Activated CD8-positive, alpha-beta T cell treated with anti-CD3 and anti-CD28 coated beads for 36 hours (primary cell): ENCODE measurements at regions not wholly inside any gene's neighbourhood (a gene's known extent, or its start where the extent isn't known, plus 50 kb on each side); places are given as distances from the start of the nearest gene placed in this dataset.

Source experiments
- ATAC-seq: fragments of 200-7000 bp; cut with Tn5 transposase; one replicate; pipeline ENCODE4 v1.10.0; 2021; ENCODE audit warnings: mild to moderate bottlenecking, moderate library complexity
- CTCF ChIA-PET: fragments of 350-600 bp; sonication (Branson Sonifier 250); formaldehyde crosslinking; loops from one replicate; lab custom pipeline; 2021; ENCODE audit warnings: antibody characterized with exemption; lab: Charles Lee
- POLR2A ChIA-PET: fragments of 350-600 bp; sonication (Branson Sonifier 250); formaldehyde crosslinking; loops from one replicate; lab custom pipeline; 2021; ENCODE audit warnings: antibody characterized with exemption; lab: Charles Lee
- DNase-seq: peaks from one replicate; pipeline ENCODE4 v3.0.0-alpha.2; 2020
- H3K27ac Mint-ChIP-seq: one replicate; pipeline ENCODE4 v1.8.0; 2021; ENCODE audit warnings: mild to moderate bottlenecking, mixed read lengths
- H3K27me3 Mint-ChIP-seq: one replicate; pipeline ENCODE4 v1.8.0; 2021; ENCODE audit warnings: mixed read lengths
- H3K36me3 Mint-ChIP-seq: one replicate; pipeline ENCODE4 v1.8.0; 2021; ENCODE audit warnings: low read depth, mixed read lengths
- H3K4me1 Mint-ChIP-seq: one replicate; pipeline ENCODE4 v1.8.0; 2021; ENCODE audit warnings: low read depth, mixed read lengths
- H3K4me3 Mint-ChIP-seq: one replicate; pipeline ENCODE4 v1.8.0; 2021; ENCODE audit warnings: mild to moderate bottlenecking, moderate library complexity, mixed read lengths
- H3K9me3 Mint-ChIP-seq: one replicate; pipeline ENCODE4 v1.8.0; 2021; ENCODE audit warnings: mixed read lengths
- intact Hi-C: fragments of 100-400 bp; cut with micrococcal nuclease; formaldehyde crosslinking; loops from one replicate; pipeline ENCODE4 v1.10.0; 2022
- TF ChIP-seq, protein P1 (sequence below): fragments of 200-600 bp; IDR thresholded peaks from one replicate; pipeline ENCODE4 v1.8.0; 2022; ENCODE audit warnings: antibody characterized with exemption, mild to moderate bottlenecking

DNA sequence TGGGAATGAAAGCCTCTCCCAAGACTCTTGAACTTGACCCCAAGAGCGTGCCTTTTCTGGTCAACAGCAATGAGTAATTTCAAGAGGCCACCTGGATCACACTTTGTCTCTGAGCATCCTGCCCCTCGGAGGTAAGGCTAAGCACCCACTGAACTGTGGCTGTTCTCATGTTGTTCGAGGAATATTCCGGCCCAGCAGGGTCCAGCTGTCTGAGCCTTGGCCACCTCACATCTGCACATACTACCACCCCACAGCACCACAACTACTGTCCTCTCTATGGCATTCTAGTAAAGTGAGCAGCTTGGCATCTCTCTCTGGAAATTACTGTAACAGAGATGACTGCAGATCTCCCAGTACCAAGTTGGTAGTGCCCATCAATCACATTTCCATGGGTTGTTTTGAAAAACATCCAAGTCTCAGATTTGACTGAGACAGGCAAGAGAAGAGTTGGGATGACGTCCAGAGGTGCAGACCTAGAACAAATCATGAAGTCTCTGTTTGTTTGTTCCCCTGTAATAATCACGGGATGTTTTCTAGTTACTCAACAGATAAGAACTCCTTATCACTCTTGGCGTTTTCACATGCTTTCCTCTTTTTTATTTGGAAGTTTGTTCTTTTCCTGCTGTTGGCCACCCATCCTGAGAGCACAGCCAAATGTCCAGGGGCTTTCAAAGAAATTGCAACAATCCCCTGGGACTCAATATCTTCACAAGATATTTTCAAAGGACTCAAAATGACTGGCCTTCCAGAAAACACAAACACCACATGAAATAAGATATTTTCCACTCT is 336.0 kb upstream of the TNP1 start:
- Mint-ChIP-seq H3K9me3 (peaks cover 2% of the 10 kb centered on the region), H3K27me3 (peaks cover 9% of the 10 kb centered on the region), H3K4me3 (no peak overlapping the region), H3K4me1 (no peaks in the 10 kb centered on the region), H3K36me3 (no peaks in the 10 kb centered on the region), H3K27ac (no peak overlapping the region)
- ChIA-PET POLR2A (no interaction called here), CTCF (no interaction called here)
- no peak for DNase-seq
- TF ChIP-seq, protein P1, sequence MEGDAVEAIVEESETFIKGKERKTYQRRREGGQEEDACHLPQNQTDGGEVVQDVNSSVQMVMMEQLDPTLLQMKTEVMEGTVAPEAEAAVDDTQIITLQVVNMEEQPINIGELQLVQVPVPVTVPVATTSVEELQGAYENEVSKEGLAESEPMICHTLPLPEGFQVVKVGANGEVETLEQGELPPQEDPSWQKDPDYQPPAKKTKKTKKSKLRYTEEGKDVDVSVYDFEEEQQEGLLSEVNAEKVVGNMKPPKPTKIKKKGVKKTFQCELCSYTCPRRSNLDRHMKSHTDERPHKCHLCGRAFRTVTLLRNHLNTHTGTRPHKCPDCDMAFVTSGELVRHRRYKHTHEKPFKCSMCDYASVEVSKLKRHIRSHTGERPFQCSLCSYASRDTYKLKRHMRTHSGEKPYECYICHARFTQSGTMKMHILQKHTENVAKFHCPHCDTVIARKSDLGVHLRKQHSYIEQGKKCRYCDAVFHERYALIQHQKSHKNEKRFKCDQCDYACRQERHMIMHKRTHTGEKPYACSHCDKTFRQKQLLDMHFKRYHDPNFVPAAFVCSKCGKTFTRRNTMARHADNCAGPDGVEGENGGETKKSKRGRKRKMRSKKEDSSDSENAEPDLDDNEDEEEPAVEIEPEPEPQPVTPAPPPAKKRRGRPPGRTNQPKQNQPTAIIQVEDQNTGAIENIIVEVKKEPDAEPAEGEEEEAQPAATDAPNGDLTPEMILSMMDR = no peak
- no peak for ATAC-seq
- intact Hi-C loops = no loop called here

DNA sequence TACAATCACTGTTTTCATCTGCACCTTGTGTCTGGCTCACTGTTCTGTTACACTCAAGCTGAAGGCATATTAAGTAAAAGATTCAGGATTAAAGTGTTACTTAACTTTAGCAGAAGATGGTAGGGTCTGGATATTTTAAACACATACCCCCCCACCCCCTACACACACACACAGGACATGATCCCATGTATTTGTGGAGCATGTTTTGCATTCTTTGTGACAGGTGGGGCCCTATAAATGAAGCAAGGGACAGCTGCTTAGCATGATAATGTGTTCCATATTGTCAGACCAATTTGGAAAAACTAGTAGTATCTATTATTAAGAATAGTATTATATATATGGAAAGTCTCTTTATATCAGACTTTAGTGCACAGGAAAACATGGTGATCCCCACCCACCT is 335.2 kb upstream of the TNP1 start:
- Mint-ChIP-seq H3K9me3 (peaks cover 2% of the 10 kb centered on the region), H3K27ac (no peak overlapping the region), H3K4me1 (no peaks in the 10 kb centered on the region), H3K27me3 (peaks cover 5% of the 10 kb centered on the region), H3K36me3 (no peaks in the 10 kb centered on the region), H3K4me3 (no peak overlapping the region)
- ChIA-PET POLR2A (no interaction called here), CTCF (no interaction called here)
- ATAC-seq (no peak), DNase-seq (no peak)
- TF ChIP-seq, protein P1 = no peak
- intact Hi-C loops = no loop called here

DNA sequence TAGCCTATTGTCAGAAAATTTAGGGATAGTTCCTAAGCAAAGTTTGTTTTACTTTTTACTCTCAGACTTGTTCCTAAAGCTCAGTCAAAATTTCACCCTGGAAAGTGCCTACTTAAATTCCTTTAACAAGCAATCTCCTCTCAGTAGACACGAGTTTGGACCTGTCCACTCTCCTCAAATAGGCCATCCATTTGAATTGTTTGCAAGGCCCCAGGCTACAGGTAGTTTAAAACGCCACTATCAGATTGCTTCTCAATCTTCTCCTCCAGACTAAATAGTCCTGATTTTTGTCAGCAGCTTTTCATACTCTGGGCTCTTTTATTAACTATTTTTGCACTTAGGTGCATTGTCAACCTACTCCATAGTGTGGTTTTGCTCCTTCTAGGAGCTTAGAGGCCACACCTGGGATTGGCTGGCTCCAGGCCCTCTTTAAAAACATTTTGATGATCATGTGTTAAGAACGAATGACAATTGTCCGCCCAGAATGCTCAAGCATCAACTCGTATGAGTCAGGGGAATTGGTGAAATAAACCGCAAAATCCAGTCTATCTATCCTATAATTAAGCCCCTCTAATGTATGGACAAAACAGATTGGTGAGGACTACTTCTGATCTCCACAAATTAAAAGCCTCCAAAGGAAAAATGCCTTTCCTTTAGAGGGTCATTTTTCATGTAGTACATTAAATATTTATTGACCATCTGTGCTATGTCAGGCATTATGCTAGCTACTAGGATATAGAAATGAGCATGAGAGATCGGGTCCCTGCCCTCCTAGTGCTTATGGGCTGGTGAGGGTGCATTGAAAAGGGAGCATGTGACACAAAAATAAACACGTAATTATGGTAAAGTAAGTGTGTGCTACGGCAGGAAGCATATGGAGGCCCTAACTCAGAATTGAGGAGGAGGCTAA is 333.8 kb upstream of the TNP1 start:
- DNase-seq (no peak), ATAC-seq (no peak)
- intact Hi-C loops = no loop called here
- CTCF ChIA-PET = no interaction called here
- Mint-ChIP-seq H3K27me3 (peaks cover 5% of the 10 kb centered on the region), H3K4me3 (no peak overlapping the region), H3K9me3 (peaks cover 2% of the 10 kb centered on the region), H3K4me1 (no peaks in the 10 kb centered on the region), H3K27ac (no peak overlapping the region), H3K36me3 (no peaks in the 10 kb centered on the region)
- TF ChIP-seq, protein P1 = no peak
- POLR2A ChIA-PET = no interaction called here

DNA sequence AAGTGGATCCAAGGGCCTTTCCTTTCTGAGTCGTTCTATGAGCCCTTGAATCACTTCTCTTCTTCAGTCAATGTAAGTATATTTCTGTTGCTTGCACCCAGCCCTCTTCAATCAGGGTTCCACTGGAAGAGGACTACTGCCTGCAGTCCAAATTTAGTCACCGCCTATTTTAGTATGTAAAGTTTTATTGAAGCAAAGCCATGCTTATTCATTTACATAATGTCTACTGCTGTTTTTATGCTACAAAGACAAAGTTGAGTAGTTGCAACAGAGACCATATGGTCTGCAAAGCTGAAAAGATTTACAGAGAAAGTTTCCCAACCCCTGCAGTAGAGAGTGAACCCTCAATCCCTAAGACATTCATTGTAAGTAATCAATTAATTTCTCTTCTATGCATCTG is 332.5 kb upstream of the TNP1 start:
- no peak overlapping the region for H3K27ac Mint-ChIP-seq
- intact Hi-C loops = no loop called here
- CTCF ChIA-PET = no interaction called here
- DNase-seq (no peak), ATAC-seq (no peak)
- H3K4me1 Mint-ChIP-seq = no peaks in the 10 kb centered on the region
- POLR2A ChIA-PET = no interaction called here
- TF ChIP-seq, protein P1 = no peak
- H3K9me3 Mint-ChIP-seq = peaks cover under 1% of the 10 kb centered on the region
- H3K4me3 Mint-ChIP-seq = no peak overlapping the region
- peaks cover 3% of the 10 kb centered on the region for H3K27me3 Mint-ChIP-seq
- no peaks in the 10 kb centered on the region for H3K36me3 Mint-ChIP-seq

DNA sequence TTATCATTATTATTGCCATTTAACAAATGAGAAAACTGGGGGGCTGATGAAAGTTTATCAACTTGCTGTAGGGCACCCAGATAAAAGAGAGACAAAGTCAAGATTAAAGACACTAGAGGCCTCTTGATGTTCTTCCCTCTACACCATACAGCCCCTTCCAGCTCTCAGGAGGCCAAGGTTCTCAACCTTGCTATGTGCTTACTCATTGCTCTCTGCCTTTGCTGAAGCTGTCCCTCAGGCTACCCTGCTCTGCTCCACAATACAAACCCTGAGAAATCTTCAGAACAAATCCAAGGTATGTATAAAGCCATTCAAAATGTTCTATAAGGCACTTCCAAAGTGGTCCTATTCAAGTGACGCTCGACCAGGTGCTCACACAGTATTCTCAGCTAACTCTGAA is 329.9 kb upstream of the TNP1 start:
- CTCF ChIA-PET = no interaction called here
- Mint-ChIP-seq H3K27ac (no peak overlapping the region), H3K27me3 (peaks cover 1% of the 10 kb centered on the region), H3K36me3 (no peaks in the 10 kb centered on the region), H3K4me1 (no peaks in the 10 kb centered on the region), H3K4me3 (no peak overlapping the region), H3K9me3 (no peaks in the 10 kb centered on the region)
- POLR2A ChIA-PET = interaction anchor here (0.7 kb wide), 1 partner anchor 32 kb away, joined by 3 read pairs; no protein-coding TSS in a partner anchor
- DNase-seq = no peak
- TF ChIP-seq, protein P1 = no peak
- no peak for ATAC-seq
- intact Hi-C loops = no loop called here
